ENCODE measurements at regions not wholly inside any gene's neighbourhood (a gene's known extent, or its start where the extent isn't known, plus 50 kb on each side); places are given as distances from the start of the nearest gene placed in this dataset.
"Not testable (repeated sequence)": the region's sequence is repeated elsewhere in the genome, so short reads cannot be mapped to it uniquely, and the experiment has no call there.

DNA sequence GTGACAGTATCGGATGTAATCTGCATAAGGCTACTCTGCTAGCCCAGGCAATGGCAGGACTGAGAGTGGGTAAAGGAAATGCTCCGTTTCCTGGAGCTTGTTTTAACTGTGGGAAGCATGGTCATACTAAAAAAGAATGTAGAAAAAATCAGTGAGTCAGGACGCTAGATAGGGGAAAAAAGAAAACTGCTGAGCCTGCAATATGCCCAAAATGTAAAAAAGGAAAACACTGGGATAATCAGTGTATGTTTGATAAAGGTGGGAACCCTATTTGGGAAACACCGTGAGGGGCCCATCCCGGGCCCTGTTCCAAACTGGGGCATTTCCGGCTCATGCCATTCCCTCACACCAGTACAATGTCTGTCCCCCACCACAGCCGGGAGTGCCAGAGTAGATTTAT lies 775.8 kb downstream of the ZPLD1 start:
- H3K4me3 ChIP-seq: no peak overlapping the region
- TF ChIP-seq, protein P1, sequence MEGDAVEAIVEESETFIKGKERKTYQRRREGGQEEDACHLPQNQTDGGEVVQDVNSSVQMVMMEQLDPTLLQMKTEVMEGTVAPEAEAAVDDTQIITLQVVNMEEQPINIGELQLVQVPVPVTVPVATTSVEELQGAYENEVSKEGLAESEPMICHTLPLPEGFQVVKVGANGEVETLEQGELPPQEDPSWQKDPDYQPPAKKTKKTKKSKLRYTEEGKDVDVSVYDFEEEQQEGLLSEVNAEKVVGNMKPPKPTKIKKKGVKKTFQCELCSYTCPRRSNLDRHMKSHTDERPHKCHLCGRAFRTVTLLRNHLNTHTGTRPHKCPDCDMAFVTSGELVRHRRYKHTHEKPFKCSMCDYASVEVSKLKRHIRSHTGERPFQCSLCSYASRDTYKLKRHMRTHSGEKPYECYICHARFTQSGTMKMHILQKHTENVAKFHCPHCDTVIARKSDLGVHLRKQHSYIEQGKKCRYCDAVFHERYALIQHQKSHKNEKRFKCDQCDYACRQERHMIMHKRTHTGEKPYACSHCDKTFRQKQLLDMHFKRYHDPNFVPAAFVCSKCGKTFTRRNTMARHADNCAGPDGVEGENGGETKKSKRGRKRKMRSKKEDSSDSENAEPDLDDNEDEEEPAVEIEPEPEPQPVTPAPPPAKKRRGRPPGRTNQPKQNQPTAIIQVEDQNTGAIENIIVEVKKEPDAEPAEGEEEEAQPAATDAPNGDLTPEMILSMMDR (IDR thresholded peaks at IDR 0.05): no peak
- TF ChIP-seq EP300 (IDR thresholded peaks at IDR 0.05) (no peak), POLR2AphosphoS5 (IDR thresholded peaks at IDR 0.05) (no peak), POLR2A (IDR thresholded peaks at IDR 0.05) (no peak)
- H3K27ac ChIP-seq: no peak overlapping the region
- intact Hi-C loops (cut with DNase I): no loop called here
- DNase-seq: no peak
- H3K9me3 ChIP-seq: no peaks in the 10 kb centered on the region
- H3K36me3 ChIP-seq: no peaks in the 10 kb centered on the region
- no peaks in the 10 kb centered on the region for H3K4me1 ChIP-seq
- WGBS, 2 donors: 58 to 76% methylated on average over 7 of the region's 7 CpGs
- H3K27me3 ChIP-seq: no peaks in the 10 kb centered on the region

DNA sequence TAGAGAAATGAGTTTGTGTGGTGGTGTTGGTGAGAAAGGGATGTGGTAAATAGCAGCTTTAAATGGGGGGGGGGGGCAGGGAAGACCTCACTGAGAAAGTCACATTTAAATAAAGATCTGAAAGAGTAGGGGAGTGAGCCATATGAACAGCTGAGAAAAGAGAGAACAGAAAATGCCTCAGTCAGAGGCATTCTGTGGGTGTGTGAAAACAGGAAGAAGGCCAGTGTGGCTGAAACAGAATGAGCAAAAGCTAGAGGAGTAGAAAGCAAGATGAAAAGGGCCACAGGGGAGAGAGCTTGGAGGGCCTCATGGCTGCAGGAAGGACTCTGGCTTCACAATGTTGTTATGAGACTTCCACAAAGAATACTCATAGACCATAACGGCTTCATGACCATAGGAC lies 783.3 kb downstream of the ZPLD1 start:
- Histone ChIP-seq H3K36me3 (no peaks in the 10 kb centered on the region), H3K27ac (no peak overlapping the region), H3K4me1 (no peaks in the 10 kb centered on the region), H3K4me3 (no peak overlapping the region), H3K9me3 (no peaks in the 10 kb centered on the region), H3K27me3 (no peaks in the 10 kb centered on the region)
- intact Hi-C loops (cut with DNase I): no loop called here
- DNase-seq: no peak
- WGBS, 2 donors: 57 to 85% methylated on average over 1 of the region's 1 CpG
- TF ChIP-seq POLR2A (IDR thresholded peaks at IDR 0.05): no peak
- TF ChIP-seq, protein P1 (IDR thresholded peaks at IDR 0.05): no peak
- TF ChIP-seq POLR2AphosphoS5 (IDR thresholded peaks at IDR 0.05): no peak

DNA sequence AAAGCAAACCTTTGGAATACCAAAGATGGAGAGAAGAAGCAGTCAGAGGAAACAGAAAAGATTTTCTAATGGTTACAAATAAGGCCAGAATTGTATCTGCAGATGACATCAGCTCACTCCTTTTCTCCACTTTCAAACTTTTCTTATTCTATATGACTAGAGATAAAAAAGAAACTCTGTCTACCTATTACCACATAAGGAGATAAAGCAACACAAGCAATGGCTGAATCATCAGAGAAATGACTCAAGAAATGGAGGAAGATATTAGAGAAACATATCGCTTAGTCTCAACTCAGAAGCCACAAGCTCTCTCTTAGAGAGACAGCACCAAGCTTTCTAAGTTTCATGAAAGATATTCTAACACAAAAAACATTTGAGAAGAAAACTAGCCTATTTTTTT lies 784.0 kb downstream of the ZPLD1 start:
- TF ChIP-seq, protein P1 (IDR thresholded peaks at IDR 0.05): no peak
- no peak for TF ChIP-seq POLR2AphosphoS5 (IDR thresholded peaks at IDR 0.05)
- TF ChIP-seq EP300 (IDR thresholded peaks at IDR 0.05): no peak
- no peak for TF ChIP-seq POLR2A (IDR thresholded peaks at IDR 0.05)
- 93 to 98% methylated on average over 1 of the region's 1 CpG for WGBS, 2 donors
- intact Hi-C loops (cut with DNase I): no loop called here

GRCh38 chr3:103227651-103228050 lies 792.8 kb downstream of the ZPLD1 start:
- no peaks in the 10 kb centered on the region for H3K9me3 ChIP-seq
- intact Hi-C loops (cut with DNase I): no loop called here
- H3K27me3 ChIP-seq: no peaks in the 10 kb centered on the region
- TF ChIP-seq EP300 (IDR thresholded peaks at IDR 0.05) (no peak), POLR2A (IDR thresholded peaks at IDR 0.05) (no peak), POLR2AphosphoS5 (IDR thresholded peaks at IDR 0.05) (no peak)
- TF ChIP-seq, protein P1 (IDR thresholded peaks at IDR 0.05): no peak
- no peak overlapping the region for H3K4me3 ChIP-seq
- 77 to 85% methylated on average over 4 of the region's 4 CpGs for WGBS, 2 donors
- H3K36me3 ChIP-seq: no peaks in the 10 kb centered on the region
- H3K4me1 ChIP-seq: no peaks in the 10 kb centered on the region
- H3K27ac ChIP-seq: no peak overlapping the region
- DNase-seq: no peak

More for the DNA sequence above, 784.0 kb downstream of the ZPLD1 start:
- no peak for DNase-seq
- H3K9me3 ChIP-seq: no peaks in the 10 kb centered on the region
- H3K27ac ChIP-seq: no peak overlapping the region
- H3K27me3 ChIP-seq: no peaks in the 10 kb centered on the region
- H3K4me3 ChIP-seq: no peak overlapping the region
- H3K36me3 ChIP-seq: no peaks in the 10 kb centered on the region
- H3K4me1 ChIP-seq: no peaks in the 10 kb centered on the region

DNA sequence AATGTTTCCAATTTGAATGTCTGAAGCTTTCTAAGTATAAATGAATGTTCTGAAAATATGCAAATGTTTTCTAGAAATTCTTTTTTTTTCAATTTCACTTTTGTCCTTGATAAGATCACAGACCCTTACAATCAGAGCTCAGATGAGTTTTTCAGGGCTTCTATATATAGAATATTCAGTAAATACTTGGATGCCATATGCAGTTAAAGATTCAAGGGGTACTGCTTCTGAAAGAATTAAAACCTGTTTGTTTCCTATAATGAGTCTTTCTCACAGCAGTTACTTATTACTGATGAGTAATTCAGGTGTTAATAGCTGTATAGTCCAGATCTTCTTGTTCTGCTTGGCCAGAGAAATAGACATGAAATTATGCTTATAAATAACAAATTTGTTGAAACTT lies 812.6 kb downstream of the ZPLD1 start:
- Histone ChIP-seq H3K4me1 (no peaks in the 10 kb centered on the region), H3K4me3 (no peak overlapping the region), H3K9me3 (no peaks in the 10 kb centered on the region), H3K27ac (no peak overlapping the region), H3K36me3 (no peaks in the 10 kb centered on the region), H3K27me3 (no peaks in the 10 kb centered on the region)
- intact Hi-C loops (cut with DNase I): no loop called here
- TF ChIP-seq, protein P1 (IDR thresholded peaks at IDR 0.05): no peak
- TF ChIP-seq POLR2AphosphoS5 (IDR thresholded peaks at IDR 0.05): no peak
- no peak for TF ChIP-seq EP300 (IDR thresholded peaks at IDR 0.05)
- no peak for TF ChIP-seq POLR2A (IDR thresholded peaks at IDR 0.05)
- no peak for DNase-seq

DNA sequence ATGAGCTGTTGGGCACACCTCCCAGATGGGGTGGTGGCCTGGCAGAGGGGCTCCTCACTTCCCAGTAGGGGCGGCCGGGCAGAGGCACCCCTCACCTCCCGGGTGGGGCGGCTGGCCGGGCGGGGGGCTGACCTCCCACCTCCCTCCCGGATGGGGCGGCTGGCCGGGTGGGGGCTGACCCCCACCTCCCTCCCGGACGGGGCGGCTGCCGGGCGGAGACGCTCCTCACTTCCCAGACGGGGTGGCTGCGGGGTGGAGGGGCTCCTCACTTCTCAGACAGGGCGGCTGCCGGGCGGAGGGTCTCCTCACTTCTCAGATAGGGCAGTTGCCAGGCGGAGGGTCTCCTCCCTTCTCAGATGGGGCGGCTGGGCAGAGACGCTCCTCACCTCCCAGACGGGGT lies 820.0 kb downstream of the ZPLD1 start:
- H3K36me3 ChIP-seq; H3K27ac ChIP-seq; DNase-seq; intact Hi-C loops (cut with DNase I); H3K4me1 ChIP-seq; H3K9me3 ChIP-seq; H3K4me3 ChIP-seq; H3K27me3 ChIP-seq: not testable (repeated sequence)
- WGBS, 2 donors: 93 to 94% methylated on average over 21 of the region's 24 CpGs

Measured in sigmoid colon (tissue), 6 donors.